BJ (cell line): ENCODE measurements at regions not wholly inside any gene's neighbourhood (a gene's known extent, or its start where the extent isn't known, plus 50 kb on each side); places are given as distances from the start of the nearest gene placed in this dataset.
A peak's percentile ranks its signal among the peaks of the same experiment; 100 is the strongest.

Experiments used
- CTCF ChIA-PET: fragments of 350-600 bp; formaldehyde crosslinking; extraction: SDS; loops from one replicate; lab custom pipeline; 2021; ENCODE audit warnings: antibody characterized with exemption, inconsistent platforms; lab: Yijun Ruan, JAX
- POLR2A ChIA-PET: fragments of 300-600 bp; sonication (Branson Sonifier 250); formaldehyde crosslinking; extraction: SDS; loops from one replicate; lab custom pipeline; 2021; ENCODE audit warnings: antibody characterized with exemption; lab: Charles Lee
- DNase-seq: peaks from one replicate; pipeline ENCODE4 v3.0.0-alpha.2; 2011; ENCODE audit warnings: low read depth
- H3K27me3 ChIP-seq: 2 replicates; pipeline ENCODE4 v1.6.0; 2011; ENCODE audit warnings: low read length; ENCODE audit not compliant: control insufficient read depth, insufficient read depth
- H3K36me3 ChIP-seq: 2 replicates; pipeline ENCODE4 v1.5.1; 2011; ENCODE audit warnings: low read length; ENCODE audit not compliant: control insufficient read depth, insufficient read depth
- H3K4me3 ChIP-seq: 2 replicates; pipeline ENCODE4 v1.5.1; 2011; ENCODE audit warnings: low read depth, mild to moderate bottlenecking, control low read depth, low read length
- TF ChIP-seq, protein P1 (sequence below): IDR thresholded peaks from 2 replicates; pipeline ENCODE4 v1.5.1; 2011; ENCODE audit warnings: low read depth, mild to moderate bottlenecking, control low read depth, inconsistent platforms, low read length, moderate library complexity; ENCODE audit not compliant: insufficient read depth

DNA sequence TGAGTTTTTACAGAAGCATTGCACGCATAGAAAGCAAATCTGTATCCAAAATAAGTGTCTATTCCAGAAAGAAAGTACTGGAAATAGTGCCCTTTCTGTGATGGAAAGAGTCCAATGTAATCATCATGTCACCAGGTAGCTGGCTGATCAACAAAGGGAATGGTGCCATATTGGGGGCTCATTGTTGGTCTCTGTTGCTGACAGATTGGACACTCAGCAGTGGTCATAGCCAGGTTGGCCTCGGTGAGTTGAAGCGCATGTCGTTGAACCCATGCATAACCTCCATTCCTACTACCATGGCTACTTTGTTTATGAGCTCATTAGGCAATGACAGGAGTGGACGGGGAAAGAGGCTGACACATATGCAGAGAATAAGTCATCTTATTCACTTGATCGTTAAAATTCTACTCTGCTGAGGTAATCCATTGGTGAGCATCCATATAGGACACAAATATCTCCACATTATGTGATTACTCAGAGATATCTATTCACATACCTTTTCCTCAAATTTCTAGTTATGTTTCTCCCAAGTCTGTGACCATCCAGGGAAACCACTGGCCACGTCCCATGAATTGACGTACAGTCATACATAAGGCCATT, 560.5 kb downstream of the HAO1 start:
- TF ChIP-seq, protein P1, sequence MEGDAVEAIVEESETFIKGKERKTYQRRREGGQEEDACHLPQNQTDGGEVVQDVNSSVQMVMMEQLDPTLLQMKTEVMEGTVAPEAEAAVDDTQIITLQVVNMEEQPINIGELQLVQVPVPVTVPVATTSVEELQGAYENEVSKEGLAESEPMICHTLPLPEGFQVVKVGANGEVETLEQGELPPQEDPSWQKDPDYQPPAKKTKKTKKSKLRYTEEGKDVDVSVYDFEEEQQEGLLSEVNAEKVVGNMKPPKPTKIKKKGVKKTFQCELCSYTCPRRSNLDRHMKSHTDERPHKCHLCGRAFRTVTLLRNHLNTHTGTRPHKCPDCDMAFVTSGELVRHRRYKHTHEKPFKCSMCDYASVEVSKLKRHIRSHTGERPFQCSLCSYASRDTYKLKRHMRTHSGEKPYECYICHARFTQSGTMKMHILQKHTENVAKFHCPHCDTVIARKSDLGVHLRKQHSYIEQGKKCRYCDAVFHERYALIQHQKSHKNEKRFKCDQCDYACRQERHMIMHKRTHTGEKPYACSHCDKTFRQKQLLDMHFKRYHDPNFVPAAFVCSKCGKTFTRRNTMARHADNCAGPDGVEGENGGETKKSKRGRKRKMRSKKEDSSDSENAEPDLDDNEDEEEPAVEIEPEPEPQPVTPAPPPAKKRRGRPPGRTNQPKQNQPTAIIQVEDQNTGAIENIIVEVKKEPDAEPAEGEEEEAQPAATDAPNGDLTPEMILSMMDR = no peak
- DNase-seq = peak; percentile 19
- CTCF ChIA-PET = no interaction called here
- POLR2A ChIA-PET = no interaction called here
- Histone ChIP-seq H3K4me3 (no peak overlapping the region), H3K27me3 (no peaks in the 10 kb centered on the region), H3K36me3 (no peaks in the 10 kb centered on the region)

- Histone ChIP-seq H3K27me3 (no peaks in the 10 kb centered on the region), H3K36me3 (no peaks in the 10 kb centered on the region), H3K4me3 (no peak overlapping the region)
- TF ChIP-seq, protein P1 = no peak
- DNase-seq = no peak
- CTCF ChIA-PET = no interaction called here
- POLR2A ChIA-PET = no interaction called here
Measured at GRCh38 chr20:7383216-7383615, 557.0 kb downstream of the HAO1 start.

DNA sequence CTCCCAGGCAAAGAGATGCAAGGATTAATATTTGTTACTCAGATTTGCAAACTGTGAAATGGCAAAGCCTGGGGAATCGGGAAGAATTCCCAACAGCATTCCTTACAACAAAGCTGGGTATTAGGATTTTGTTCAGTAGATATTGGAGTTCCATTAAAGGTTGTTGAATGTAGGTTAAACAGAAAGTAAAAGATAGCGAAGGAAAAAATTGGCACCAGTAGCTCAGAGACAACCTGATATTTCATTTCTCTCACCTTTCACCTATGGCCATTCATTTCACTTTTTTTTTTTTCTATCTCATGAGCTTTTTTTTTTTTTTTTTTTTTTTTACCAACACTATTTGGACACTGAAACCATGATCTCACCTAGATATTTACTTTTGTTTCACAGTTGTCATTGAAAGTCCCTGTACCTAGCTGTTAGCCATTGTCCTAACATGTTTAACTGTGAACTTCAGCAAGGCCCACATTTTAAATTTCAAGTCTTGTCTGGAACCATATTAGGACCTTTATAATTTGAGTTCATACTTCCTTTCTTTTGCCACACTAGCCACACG, 552.5 kb downstream of the HAO1 start:
- Histone ChIP-seq H3K4me3 (no peak overlapping the region), H3K36me3 (no peaks in the 10 kb centered on the region), H3K27me3 (no peaks in the 10 kb centered on the region)
- ChIA-PET POLR2A (no interaction called here), CTCF (no interaction called here)
- TF ChIP-seq, protein P1 = no peak
- DNase-seq = no peak

DNA sequence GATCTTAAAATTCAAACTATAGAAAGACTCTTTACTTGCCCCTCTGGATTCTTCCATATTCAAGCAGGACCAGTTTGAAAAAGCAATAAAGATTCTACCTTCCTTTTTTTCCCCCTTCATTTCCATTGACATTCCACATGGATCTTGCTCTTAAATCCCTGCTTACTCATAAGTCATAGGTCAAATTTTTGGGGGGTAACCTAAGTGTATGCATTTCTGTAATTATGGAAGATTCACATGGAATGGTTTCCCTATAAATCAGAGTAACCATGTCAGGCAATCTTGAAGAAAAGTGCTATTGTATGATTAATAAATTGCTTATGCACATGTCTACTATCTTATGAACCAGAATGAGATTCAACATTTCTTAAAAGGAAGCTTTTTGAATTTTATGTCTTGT, 551.0 kb downstream of the HAO1 start:
- no peak overlapping the region for H3K4me3 ChIP-seq
- DNase-seq = no peak
- H3K27me3 ChIP-seq = no peaks in the 10 kb centered on the region
- TF ChIP-seq, protein P1 = no peak
- H3K36me3 ChIP-seq = no peaks in the 10 kb centered on the region
- CTCF ChIA-PET = no interaction called here
- POLR2A ChIA-PET = no interaction called here

GRCh38 chr20:7392542-7393206, 547.6 kb downstream of the HAO1 start:
- H3K27me3 ChIP-seq = no peaks in the 10 kb centered on the region
- CTCF ChIA-PET = no interaction called here
- no peaks in the 10 kb centered on the region for H3K36me3 ChIP-seq
- H3K4me3 ChIP-seq = no peak overlapping the region
- no peak for DNase-seq
- POLR2A ChIA-PET = no interaction called here
- TF ChIP-seq, protein P1 = no peak
